Caki2 (cell line): ENCODE measurements at regions not wholly inside any gene's neighbourhood (a gene's known extent, or its start where the extent isn't known, plus 50 kb on each side); places are given as distances from the start of the nearest gene placed in this dataset.
"Not testable (repeated sequence)": the region's sequence is repeated elsewhere in the genome, so short reads cannot be mapped to it uniquely, and the experiment has no call there.

Source experiments
- DNase-seq: peaks from one replicate; pipeline ENCODE4 v3.0.0-alpha.2; 2015; ENCODE audit warnings: low read depth
- in situ Hi-C: cut with HindIII; loops from 2 replicates; pipeline ENCODE4 v1.10.0; 2016; ENCODE audit warnings: low sequenced_read_pairs, low pct_unique_long_range_greater_than_20kb, mixed read lengths

GRCh38 chr12:131192951-131193350 is 239.2 kb downstream of the ADGRD1 start:
- in situ Hi-C loops, result no loop called here
- no peak for DNase-seq

GRCh38 chr12:131194166-131194565 is 240.5 kb downstream of the ADGRD1 start:
- DNase-seq, result peak; percentile 14
- in situ Hi-C loops, result no loop called here

GRCh38 chr12:131195796-131196195 is 242.1 kb downstream of the ADGRD1 start:
- in situ Hi-C loops, result no loop called here
- no peak for DNase-seq

GRCh38 chr12:131196220-131196619 is 242.5 kb downstream of the ADGRD1 start:
- DNase-seq, result no peak
- in situ Hi-C loops, result no loop called here

- DNase-seq, result no peak
- in situ Hi-C loops, result no loop called here
Observed at GRCh38 chr12:131197490-131197889, 243.8 kb downstream of the ADGRD1 start.

- no peak for DNase-seq
- in situ Hi-C loops, result no loop called here
Observed at GRCh38 chr12:131199221-131199620, 245.5 kb downstream of the ADGRD1 start.

- in situ Hi-C loops, result not testable (repeated sequence)
Observed at GRCh38 chr12:131201912-131202311, 248.2 kb downstream of the ADGRD1 start.

GRCh38 chr12:131202592-131203378 is 249.1 kb downstream of the ADGRD1 start:
- DNase-seq, result no peak
- in situ Hi-C loops, result no loop called here

More at GRCh38 chr12:131201912-131202311, 248.2 kb downstream of the ADGRD1 start:
- not testable (repeated sequence) for DNase-seq

- no peak for DNase-seq
- in situ Hi-C loops, result no loop called here
Observed at GRCh38 chr12:131203666-131204415, 250.1 kb downstream of the ADGRD1 start.

- in situ Hi-C loops, result no loop called here
Observed at GRCh38 chr12:131204416-131205274, 250.9 kb downstream of the ADGRD1 start.

GRCh38 chr12:131205275-131205933 is 251.7 kb downstream of the ADGRD1 start:
- in situ Hi-C loops, DNase-seq: not testable (repeated sequence)

More at GRCh38 chr12:131204416-131205274, 250.9 kb downstream of the ADGRD1 start:
- DNase-seq, result no peak

GRCh38 chr12:131206630-131207299 is 253.1 kb downstream of the ADGRD1 start:
- DNase-seq, in situ Hi-C loops: not testable (repeated sequence)

- DNase-seq, in situ Hi-C loops: not testable (repeated sequence)
Observed at GRCh38 chr12:131207300-131207660, 253.6 kb downstream of the ADGRD1 start.

- in situ Hi-C loops, result not testable (repeated sequence)
Observed at GRCh38 chr12:131207841-131208240, 254.1 kb downstream of the ADGRD1 start.

GRCh38 chr12:131208425-131208824 is 254.7 kb downstream of the ADGRD1 start:
- in situ Hi-C loops, result no loop called here
- DNase-seq, result no peak

More at GRCh38 chr12:131207841-131208240, 254.1 kb downstream of the ADGRD1 start:
- not testable (repeated sequence) for DNase-seq

- DNase-seq, result no peak
- in situ Hi-C loops, result no loop called here
Observed at GRCh38 chr12:131209082-131210070, 255.7 kb downstream of the ADGRD1 start.
